ENCODE measurements at regions not wholly inside any gene's neighbourhood (a gene's known extent, or its start where the extent isn't known, plus 50 kb on each side); places are given as distances from the start of the nearest gene placed in this dataset.

DNA sequence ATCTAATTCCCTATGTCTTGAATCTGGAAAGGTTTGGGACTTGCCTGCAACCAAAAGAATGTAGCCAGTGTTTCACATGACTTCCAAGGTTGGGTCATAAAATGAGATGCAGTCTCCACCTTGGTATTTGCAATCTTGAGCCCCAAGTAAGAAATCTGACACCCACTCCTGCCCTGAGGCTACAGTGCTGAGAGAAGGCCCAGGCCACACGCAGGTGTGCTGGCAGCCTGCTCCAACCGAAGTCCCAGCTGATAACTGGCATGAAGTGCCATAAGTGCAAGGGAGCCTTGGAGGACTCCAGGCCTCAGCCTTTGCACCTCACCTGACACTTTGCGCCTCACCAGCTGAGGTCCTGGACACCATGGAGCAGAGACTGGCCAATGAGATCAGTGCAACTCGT is 182.7 kb downstream of the ANAPC1 start:
- DNase-seq = no peak
- POLR2A ChIA-PET = interaction anchor here (0.6 kb wide), 1 partner anchor 912 kb away, joined by 3 read pairs; no protein-coding TSS in a partner anchor
- no peak overlapping the region for H3K4me2 ChIP-seq

DNA sequence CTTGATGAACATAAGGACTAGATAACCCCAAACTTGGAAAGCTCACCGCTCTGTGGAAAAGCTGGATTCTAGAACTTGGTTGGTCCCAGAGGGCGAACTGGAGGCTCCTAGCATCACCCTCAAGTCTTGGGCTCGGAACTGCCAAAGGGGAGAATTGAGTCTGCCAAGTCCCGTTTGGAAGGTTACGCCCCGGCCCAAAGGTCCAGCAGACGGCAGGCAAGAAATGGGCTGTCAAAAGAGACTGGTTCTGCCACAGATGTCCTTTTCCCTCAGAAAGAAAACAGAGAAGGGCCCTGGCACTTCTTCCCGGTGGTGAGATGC is 182.2 kb downstream of the ANAPC1 start:
- Histone ChIP-seq H3K4me2 (no peak overlapping the region), H3K9me2 (no peaks in the 10 kb centered on the region), H3F3A (replicated peaks; ENCODE audit: insufficient read depth) (peaks cover 4% of the 10 kb centered on the region), H3K9ac (no peak overlapping the region), H3K27ac (ENCODE audit: low read depth in 2 of 2, low read length in 1 of 2) (no peak overlapping the region), H3K36me3 (replicated peaks in 1 of 2; ENCODE audit: control insufficient read depth in 1 of 2, insufficient read depth in 2 of 2, low read length in 1 of 2) (no peaks in the 10 kb centered on the region), H2AFZ (ENCODE audit: low read depth) (no peak overlapping the region), H3K79me2 (ENCODE audit: insufficient read depth) (no peaks in the 10 kb centered on the region), H3K27me3 (ENCODE audit: insufficient read depth) (no peaks in the 10 kb centered on the region), H3K4me1 (ENCODE audit: control insufficient read depth in 1 of 2, insufficient read depth in 2 of 2, low read depth in 1 of 2, low read length in 1 of 2) (peaks cover 22 to 27% of the 10 kb centered on the region in 2 experiments; a peak in 3 of 4 replicates), H3K4me3 (ENCODE audit: low read depth in 2 of 2, low read length in 1 of 2) (no peak overlapping the region), H3K9me3 (no peaks in the 10 kb centered on the region), H4K20me1 (ENCODE audit: insufficient read depth) (no peaks in the 10 kb centered on the region; the same call in 1 of the 2 replicates)
- POLR2A ChIA-PET = interaction anchor here (0.6 kb wide), 1 partner anchor 912 kb away, joined by 3 read pairs; no protein-coding TSS in a partner anchor
- DNase-seq = no peak
- CTCF ChIA-PET = interaction anchor here (0.8 to 1.9 kb wide), 2 partner anchors 8 to 10 kb away, joined by 3 to 7 read pairs; no protein-coding TSS in a partner anchor
- 95% methylated on average over 8 of the region's 8 CpGs for WGBS (ENCODE audit: low lambda C conversion rate)
- TF ChIP-seq, protein P1, sequence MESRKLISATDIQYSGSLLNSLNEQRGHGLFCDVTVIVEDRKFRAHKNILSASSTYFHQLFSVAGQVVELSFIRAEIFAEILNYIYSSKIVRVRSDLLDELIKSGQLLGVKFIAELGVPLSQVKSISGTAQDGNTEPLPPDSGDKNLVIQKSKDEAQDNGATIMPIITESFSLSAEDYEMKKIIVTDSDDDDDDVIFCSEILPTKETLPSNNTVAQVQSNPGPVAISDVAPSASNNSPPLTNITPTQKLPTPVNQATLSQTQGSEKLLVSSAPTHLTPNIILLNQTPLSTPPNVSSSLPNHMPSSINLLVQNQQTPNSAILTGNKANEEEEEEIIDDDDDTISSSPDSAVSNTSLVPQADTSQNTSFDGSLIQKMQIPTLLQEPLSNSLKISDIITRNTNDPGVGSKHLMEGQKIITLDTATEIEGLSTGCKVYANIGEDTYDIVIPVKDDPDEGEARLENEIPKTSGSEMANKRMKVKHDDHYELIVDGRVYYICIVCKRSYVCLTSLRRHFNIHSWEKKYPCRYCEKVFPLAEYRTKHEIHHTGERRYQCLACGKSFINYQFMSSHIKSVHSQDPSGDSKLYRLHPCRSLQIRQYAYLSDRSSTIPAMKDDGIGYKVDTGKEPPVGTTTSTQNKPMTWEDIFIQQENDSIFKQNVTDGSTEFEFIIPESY (IDR thresholded peaks at IDR 0.05; ENCODE audit: borderline replicate concordance, low read depth) = no peak
- no peak for TF ChIP-seq JUND (IDR thresholded peaks at IDR 0.05)
- TF ChIP-seq, protein P2, sequence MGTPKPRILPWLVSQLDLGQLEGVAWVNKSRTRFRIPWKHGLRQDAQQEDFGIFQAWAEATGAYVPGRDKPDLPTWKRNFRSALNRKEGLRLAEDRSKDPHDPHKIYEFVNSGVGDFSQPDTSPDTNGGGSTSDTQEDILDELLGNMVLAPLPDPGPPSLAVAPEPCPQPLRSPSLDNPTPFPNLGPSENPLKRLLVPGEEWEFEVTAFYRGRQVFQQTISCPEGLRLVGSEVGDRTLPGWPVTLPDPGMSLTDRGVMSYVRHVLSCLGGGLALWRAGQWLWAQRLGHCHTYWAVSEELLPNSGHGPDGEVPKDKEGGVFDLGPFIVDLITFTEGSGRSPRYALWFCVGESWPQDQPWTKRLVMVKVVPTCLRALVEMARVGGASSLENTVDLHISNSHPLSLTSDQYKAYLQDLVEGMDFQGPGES (IDR thresholded peaks at IDR 0.05; ENCODE audit: low read depth, low read length) = no peak
- TF ChIP-seq, protein P3, sequence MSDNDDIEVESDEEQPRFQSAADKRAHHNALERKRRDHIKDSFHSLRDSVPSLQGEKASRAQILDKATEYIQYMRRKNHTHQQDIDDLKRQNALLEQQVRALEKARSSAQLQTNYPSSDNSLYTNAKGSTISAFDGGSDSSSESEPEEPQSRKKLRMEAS (IDR thresholded peaks at IDR 0.05; ENCODE audit: low read depth) = no peak
- no peak for TF ChIP-seq TAF1 (IDR thresholded peaks at IDR 0.05; ENCODE audit: borderline replicate concordance, low read depth, low read length)
- TF ChIP-seq CHD2 (IDR thresholded peaks at IDR 0.05; ENCODE audit: low read length, partially characterized antibody) = no peak
- no peak for TF ChIP-seq NRF1 (IDR thresholded peaks at IDR 0.05; ENCODE audit: low read depth, low read length)
- TF ChIP-seq, protein P4, sequence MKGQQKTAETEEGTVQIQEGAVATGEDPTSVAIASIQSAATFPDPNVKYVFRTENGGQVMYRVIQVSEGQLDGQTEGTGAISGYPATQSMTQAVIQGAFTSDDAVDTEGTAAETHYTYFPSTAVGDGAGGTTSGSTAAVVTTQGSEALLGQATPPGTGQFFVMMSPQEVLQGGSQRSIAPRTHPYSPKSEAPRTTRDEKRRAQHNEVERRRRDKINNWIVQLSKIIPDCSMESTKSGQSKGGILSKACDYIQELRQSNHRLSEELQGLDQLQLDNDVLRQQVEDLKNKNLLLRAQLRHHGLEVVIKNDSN (IDR thresholded peaks at IDR 0.05; ENCODE audit: borderline replicate concordance, low read depth) = no peak
- TF ChIP-seq, protein P5, sequence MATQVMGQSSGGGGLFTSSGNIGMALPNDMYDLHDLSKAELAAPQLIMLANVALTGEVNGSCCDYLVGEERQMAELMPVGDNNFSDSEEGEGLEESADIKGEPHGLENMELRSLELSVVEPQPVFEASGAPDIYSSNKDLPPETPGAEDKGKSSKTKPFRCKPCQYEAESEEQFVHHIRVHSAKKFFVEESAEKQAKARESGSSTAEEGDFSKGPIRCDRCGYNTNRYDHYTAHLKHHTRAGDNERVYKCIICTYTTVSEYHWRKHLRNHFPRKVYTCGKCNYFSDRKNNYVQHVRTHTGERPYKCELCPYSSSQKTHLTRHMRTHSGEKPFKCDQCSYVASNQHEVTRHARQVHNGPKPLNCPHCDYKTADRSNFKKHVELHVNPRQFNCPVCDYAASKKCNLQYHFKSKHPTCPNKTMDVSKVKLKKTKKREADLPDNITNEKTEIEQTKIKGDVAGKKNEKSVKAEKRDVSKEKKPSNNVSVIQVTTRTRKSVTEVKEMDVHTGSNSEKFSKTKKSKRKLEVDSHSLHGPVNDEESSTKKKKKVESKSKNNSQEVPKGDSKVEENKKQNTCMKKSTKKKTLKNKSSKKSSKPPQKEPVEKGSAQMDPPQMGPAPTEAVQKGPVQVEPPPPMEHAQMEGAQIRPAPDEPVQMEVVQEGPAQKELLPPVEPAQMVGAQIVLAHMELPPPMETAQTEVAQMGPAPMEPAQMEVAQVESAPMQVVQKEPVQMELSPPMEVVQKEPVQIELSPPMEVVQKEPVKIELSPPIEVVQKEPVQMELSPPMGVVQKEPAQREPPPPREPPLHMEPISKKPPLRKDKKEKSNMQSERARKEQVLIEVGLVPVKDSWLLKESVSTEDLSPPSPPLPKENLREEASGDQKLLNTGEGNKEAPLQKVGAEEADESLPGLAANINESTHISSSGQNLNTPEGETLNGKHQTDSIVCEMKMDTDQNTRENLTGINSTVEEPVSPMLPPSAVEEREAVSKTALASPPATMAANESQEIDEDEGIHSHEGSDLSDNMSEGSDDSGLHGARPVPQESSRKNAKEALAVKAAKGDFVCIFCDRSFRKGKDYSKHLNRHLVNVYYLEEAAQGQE (IDR thresholded peaks at IDR 0.05; ENCODE audit: low read depth, low read length) = no peak
- TF ChIP-seq TCF12 (IDR thresholded peaks at IDR 0.05) = no peak
- no peak for TF ChIP-seq RAD21 (IDR thresholded peaks at IDR 0.05; ENCODE audit: low read length)
- TF ChIP-seq SMC3 (IDR thresholded peaks at IDR 0.05; ENCODE audit: low read depth, low read length) = no peak
- TF ChIP-seq RXRA (IDR thresholded peaks at IDR 0.05; ENCODE audit: borderline replicate concordance, low read depth) = no peak
- TF ChIP-seq FOXM1 (IDR thresholded peaks at IDR 0.05; ENCODE audit: low read depth) = no peak
- TF ChIP-seq ELF1 (IDR thresholded peaks at IDR 0.05) = no peak

More for the DNA sequence above, 182.7 kb downstream of the ANAPC1 start:
- Histone ChIP-seq H3K79me2 (ENCODE audit: insufficient read depth) (no peaks in the 10 kb centered on the region), H4K20me1 (ENCODE audit: insufficient read depth) (no peaks in the 10 kb centered on the region; the same call in 1 of the 2 replicates), H2AFZ (ENCODE audit: low read depth) (no peak overlapping the region), H3K36me3 (replicated peaks in 1 of 2; ENCODE audit: control insufficient read depth in 1 of 2, insufficient read depth in 2 of 2, low read length in 1 of 2) (no peaks in the 10 kb centered on the region), H3K27ac (ENCODE audit: low read depth in 2 of 2, low read length in 1 of 2) (no peak overlapping the region), H3K27me3 (ENCODE audit: insufficient read depth) (no peaks in the 10 kb centered on the region), H3F3A (replicated peaks; ENCODE audit: insufficient read depth) (peaks cover 4% of the 10 kb centered on the region), H3K9me3 (no peaks in the 10 kb centered on the region), H3K4me1 (ENCODE audit: control insufficient read depth in 1 of 2, insufficient read depth in 2 of 2, low read depth in 1 of 2, low read length in 1 of 2) (peaks cover 22 to 27% of the 10 kb centered on the region in 2 experiments; a peak in 3 of 4 replicates), H3K4me3 (ENCODE audit: low read depth in 2 of 2, low read length in 1 of 2) (no peak overlapping the region), H3K9me2 (no peaks in the 10 kb centered on the region), H3K9ac (no peak overlapping the region)
- CTCF ChIA-PET = interaction anchor here (0.8 to 1.9 kb wide), 2 partner anchors 9 to 10 kb away, joined by 3 to 7 read pairs; no protein-coding TSS in a partner anchor
- WGBS (ENCODE audit: low lambda C conversion rate) = 97% methylated on average over 4 of the region's 4 CpGs
- TF ChIP-seq FOSL2 (IDR thresholded peaks at IDR 0.05; ENCODE audit: borderline replicate concordance, low read depth) (no peak), MXI1 (IDR thresholded peaks at IDR 0.05; ENCODE audit: low read depth, low read length) (no peak), NRF1 (IDR thresholded peaks at IDR 0.05; ENCODE audit: low read depth, low read length) (no peak), FOXJ3 (CRISPR knock-in tag; IDR thresholded peaks at IDR 0.05) (no peak), POLR2AphosphoS5 (IDR thresholded peaks at IDR 0.05; ENCODE audit: low read depth, low read length) (no peak), EP300 (IDR thresholded peaks at IDR 0.05; ENCODE audit: borderline replicate concordance in 1 of 2, low read depth in 1 of 2, low read length in 1 of 2) (no peak), SIN3A (IDR thresholded peaks at IDR 0.05; ENCODE audit: borderline replicate concordance, low read depth, low read length) (no peak), GABPA (IDR thresholded peaks at IDR 0.05; ENCODE audit: low read depth) (no peak), TEAD4 (IDR thresholded peaks at IDR 0.05; ENCODE audit: borderline replicate concordance, insufficient read depth) (no peak)
- TF ChIP-seq, protein P2 (IDR thresholded peaks at IDR 0.05; ENCODE audit: low read depth, low read length) = no peak
